Neural progenitor cell (in vitro differentiated cells): ENCODE measurements at regions not wholly inside any gene's neighbourhood (a gene's known extent, or its start where the extent isn't known, plus 50 kb on each side); places are given as distances from the start of the nearest gene placed in this dataset.
"Not testable (repeated sequence)": the region's sequence is repeated elsewhere in the genome, so short reads cannot be mapped to it uniquely, and the experiment has no call there.

Source experiments
- EZH2 ChIP-seq: fragments of 200-600 bp; sonication (generic); IDR thresholded peaks from 2 replicates; pipeline ENCODE4 v1.6.1; 2017; ENCODE audit warnings: antibody characterized with exemption, mild to moderate bottlenecking, moderate library complexity
- TF ChIP-seq, protein P1 (sequence below): fragments of 200-600 bp; sonication (generic); IDR thresholded peaks from 2 replicates; pipeline ENCODE4 v1.5.1; 2017; ENCODE audit warnings: antibody characterized with exemption, mild to moderate bottlenecking

DNA sequence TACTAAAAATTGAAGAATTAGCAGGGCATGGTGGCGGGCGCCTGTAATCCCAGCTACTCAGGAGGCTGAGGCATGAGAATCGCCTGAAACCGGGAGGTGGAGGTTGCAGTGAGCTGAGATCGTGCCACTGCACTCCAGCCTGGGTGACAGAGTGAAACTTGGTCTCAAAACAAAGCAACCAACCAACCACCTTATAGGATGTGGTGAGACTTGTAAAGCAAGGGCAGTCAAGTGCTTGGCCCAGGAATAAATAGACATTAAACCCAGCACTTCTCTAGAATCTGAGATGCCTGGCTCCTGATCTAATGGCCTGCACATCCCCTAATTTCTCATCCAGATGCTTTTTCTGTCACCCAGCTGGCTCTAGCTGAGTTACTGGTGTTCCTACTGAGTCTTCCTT, 106.2 kb upstream of the MAP1LC3B2 start:
- TF ChIP-seq, protein P1, sequence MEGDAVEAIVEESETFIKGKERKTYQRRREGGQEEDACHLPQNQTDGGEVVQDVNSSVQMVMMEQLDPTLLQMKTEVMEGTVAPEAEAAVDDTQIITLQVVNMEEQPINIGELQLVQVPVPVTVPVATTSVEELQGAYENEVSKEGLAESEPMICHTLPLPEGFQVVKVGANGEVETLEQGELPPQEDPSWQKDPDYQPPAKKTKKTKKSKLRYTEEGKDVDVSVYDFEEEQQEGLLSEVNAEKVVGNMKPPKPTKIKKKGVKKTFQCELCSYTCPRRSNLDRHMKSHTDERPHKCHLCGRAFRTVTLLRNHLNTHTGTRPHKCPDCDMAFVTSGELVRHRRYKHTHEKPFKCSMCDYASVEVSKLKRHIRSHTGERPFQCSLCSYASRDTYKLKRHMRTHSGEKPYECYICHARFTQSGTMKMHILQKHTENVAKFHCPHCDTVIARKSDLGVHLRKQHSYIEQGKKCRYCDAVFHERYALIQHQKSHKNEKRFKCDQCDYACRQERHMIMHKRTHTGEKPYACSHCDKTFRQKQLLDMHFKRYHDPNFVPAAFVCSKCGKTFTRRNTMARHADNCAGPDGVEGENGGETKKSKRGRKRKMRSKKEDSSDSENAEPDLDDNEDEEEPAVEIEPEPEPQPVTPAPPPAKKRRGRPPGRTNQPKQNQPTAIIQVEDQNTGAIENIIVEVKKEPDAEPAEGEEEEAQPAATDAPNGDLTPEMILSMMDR, result not testable (repeated sequence)
- not testable (repeated sequence) for TF ChIP-seq EZH2
